ENCODE measurements at regions not wholly inside any gene's neighbourhood (a gene's known extent, or its start where the extent isn't known, plus 50 kb on each side); places are given as distances from the start of the nearest gene placed in this dataset.

DNA sequence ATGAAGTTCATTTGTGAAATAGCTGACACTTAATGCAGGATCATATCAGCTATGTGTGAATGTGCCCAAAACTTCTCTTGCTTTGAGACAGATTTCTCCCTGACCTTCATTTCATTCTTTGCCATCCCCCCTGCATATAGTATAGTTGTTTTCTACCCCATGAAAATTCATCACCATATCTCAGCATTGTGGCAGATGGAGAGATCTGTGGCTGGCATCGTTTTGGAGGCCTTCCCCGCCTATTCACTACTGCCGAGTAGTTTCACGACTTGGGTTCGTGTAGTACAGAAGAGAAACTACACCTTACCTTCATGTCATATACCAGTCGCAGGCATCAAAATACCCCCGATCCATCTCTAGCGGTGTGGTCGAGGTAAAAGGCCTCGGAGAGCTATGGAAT lies 66.2 kb upstream of the SELENOK start:
- TF ChIP-seq, protein P1, sequence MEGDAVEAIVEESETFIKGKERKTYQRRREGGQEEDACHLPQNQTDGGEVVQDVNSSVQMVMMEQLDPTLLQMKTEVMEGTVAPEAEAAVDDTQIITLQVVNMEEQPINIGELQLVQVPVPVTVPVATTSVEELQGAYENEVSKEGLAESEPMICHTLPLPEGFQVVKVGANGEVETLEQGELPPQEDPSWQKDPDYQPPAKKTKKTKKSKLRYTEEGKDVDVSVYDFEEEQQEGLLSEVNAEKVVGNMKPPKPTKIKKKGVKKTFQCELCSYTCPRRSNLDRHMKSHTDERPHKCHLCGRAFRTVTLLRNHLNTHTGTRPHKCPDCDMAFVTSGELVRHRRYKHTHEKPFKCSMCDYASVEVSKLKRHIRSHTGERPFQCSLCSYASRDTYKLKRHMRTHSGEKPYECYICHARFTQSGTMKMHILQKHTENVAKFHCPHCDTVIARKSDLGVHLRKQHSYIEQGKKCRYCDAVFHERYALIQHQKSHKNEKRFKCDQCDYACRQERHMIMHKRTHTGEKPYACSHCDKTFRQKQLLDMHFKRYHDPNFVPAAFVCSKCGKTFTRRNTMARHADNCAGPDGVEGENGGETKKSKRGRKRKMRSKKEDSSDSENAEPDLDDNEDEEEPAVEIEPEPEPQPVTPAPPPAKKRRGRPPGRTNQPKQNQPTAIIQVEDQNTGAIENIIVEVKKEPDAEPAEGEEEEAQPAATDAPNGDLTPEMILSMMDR (IDR thresholded peaks at IDR 0.05; ENCODE audit: control extremely low read depth, extremely low read depth, low read depth, missing control alignments): no peak
- ChIA-PET CTCF (interaction anchor here (1.7 kb wide), 1 partner anchor 19 kb away, joined by 6 read pairs; no protein-coding TSS in a partner anchor), POLR2A (no interaction called here)
- DNase-seq (ENCODE audit: extremely low spot score): no peak

DNA sequence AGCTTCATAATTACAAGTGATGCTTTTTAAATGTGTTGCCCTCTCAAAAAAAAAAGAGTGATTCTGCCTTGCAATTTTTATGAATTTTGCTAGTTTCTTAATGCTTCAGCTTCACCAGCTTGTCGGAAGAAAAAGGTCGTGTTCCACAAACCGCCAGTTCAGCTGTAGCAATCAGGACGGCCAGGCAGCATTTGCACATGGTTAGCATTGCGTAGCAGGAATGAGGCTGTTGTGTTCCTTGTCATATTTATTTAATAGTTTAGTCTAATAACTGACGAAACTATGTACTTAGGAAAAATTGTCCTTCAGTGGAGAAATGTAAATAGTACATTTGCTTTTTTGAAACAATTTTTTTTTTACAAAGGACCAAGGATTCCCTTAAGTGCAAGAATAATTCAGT lies 64.9 kb upstream of the SELENOK start:
- no peak for DNase-seq (ENCODE audit: extremely low spot score)
- CTCF ChIA-PET: no interaction called here
- TF ChIP-seq, protein P1 (IDR thresholded peaks at IDR 0.05; ENCODE audit: control extremely low read depth, extremely low read depth, low read depth, missing control alignments): no peak
- POLR2A ChIA-PET: no interaction called here

DNA sequence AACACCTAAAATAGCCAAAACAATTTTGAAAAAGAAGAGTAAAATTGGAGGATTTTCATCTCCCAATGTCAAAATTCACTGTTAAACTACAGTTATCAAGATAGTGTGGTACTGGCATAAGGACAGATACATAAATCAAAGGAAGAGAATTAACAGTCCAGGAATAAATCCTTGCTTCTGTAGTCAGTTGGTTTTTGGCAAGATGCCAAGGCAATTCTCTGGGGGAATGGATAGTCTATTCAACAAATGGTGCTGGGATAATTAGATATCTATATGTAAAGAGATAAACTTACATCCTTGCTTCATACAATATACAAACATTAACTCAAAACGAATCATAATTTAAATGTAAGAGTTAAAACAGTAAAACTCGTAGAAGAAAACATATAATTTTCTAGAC lies 57.9 kb upstream of the SELENOK start:
- POLR2A ChIA-PET: no interaction called here
- CTCF ChIA-PET: no interaction called here
- TF ChIP-seq, protein P1 (IDR thresholded peaks at IDR 0.05; ENCODE audit: control extremely low read depth, extremely low read depth, low read depth, missing control alignments): no peak

DNA sequence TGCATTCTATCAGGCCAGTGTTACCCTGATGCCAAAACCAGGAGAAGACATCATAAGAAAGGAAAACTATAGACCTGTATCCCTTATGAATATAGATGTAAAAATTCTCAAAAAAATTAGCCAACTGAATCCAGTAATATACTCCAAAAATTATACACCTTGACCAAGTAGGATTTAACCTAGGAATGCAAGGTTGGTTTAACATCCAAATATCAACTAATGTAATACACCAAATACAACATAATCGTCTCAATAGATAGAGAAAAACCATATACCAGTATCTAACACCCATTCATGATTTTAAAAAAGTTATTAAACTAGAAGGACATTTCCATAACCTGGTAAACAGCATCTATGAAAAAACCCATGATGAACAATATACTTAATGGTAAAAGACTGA lies 56.5 kb upstream of the SELENOK start:
- ChIA-PET POLR2A (no interaction called here), CTCF (no interaction called here)
- DNase-seq (ENCODE audit: extremely low spot score): no peak
- TF ChIP-seq, protein P1 (IDR thresholded peaks at IDR 0.05; ENCODE audit: control extremely low read depth, extremely low read depth, low read depth, missing control alignments): no peak

More for the DNA sequence above, 57.9 kb upstream of the SELENOK start:
- no peak for DNase-seq (ENCODE audit: extremely low spot score)

DNA sequence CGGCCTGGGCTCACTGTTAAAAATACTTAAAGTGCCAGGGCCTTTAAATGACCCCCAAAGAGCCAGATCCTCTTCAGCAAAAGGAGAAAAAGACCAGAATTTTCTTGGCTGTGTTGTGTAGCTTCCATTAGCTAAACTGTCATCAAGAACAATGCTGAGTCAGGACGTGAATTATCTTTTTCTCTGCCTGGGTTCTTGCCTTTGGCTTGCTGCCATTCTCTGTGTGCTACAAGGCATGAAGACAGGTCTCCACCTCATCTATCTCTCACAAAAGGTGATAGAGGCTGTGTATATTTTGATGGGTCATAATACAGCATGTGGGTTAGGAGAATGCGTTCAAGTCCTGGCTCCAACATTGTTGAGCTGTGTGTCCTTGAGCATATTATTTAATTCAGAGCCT lies 52.4 kb upstream of the SELENOK start:
- CTCF ChIA-PET: no interaction called here
- DNase-seq (ENCODE audit: extremely low spot score): no peak
- POLR2A ChIA-PET: no interaction called here
- TF ChIP-seq, protein P1 (IDR thresholded peaks at IDR 0.05; ENCODE audit: control extremely low read depth, extremely low read depth, low read depth, missing control alignments): no peak

DNA sequence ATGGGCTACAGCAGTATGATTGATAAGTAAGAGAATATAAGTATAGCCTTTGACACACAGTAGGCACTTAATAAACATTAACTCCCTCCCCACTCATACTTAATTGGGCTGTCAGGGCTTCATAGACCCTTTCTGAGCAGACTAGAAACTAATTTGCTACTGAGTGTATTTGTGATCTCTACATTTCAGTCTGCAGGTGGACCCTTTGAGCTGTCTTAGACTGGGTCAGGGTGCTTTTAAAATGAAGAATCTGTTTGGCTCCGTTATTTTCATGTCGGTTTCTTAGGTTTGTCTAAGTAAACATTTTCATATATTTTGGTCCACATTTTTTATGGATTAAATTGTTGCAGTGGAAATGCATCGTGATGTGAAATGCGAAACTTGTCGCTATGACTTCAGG lies 50.3 kb upstream of the SELENOK start:
- CTCF ChIA-PET: no interaction called here
- no peak for DNase-seq (ENCODE audit: extremely low spot score)
- POLR2A ChIA-PET: no interaction called here
- TF ChIP-seq, protein P1 (IDR thresholded peaks at IDR 0.05; ENCODE audit: control extremely low read depth, extremely low read depth, low read depth, missing control alignments): no peak

All from GM10248 (cell line).